Pancreas (tissue), 10 donors: ENCODE measurements at regions not wholly inside any gene's neighbourhood (a gene's known extent, or its start where the extent isn't known, plus 50 kb on each side); places are given as distances from the start of the nearest gene placed in this dataset.

ENCODE experiments used
- ATAC-seq, 4 donors: fragments of 200-7000 bp; cut with Tn5 transposase; one replicate each; pipeline versions ENCODE4 v1.8.0 to v1.9.1; 2020; ENCODE audit warnings: mild to moderate bottlenecking in 4 of 4, moderate library complexity in 4 of 4
- DNase-seq, 6 donors: peaks; one replicate each; pipeline ENCODE4 v3.0.0-alpha.2; 2020
- FAIRE-seq: peaks from 2 replicates; lab custom pipeline; 2012; peaks lifted over from hg19 to GRCh38; lab: Jason Lieb, UNC
- H3K27ac ChIP-seq, 4 donors: fragments of 200-600 bp; sonication (generic); 1 replicate in 3 of 4; 2 replicates in 1 of 4; pipeline versions ENCODE4 v1.5.0 to v1.8.0; 2020
- H3K27me3 ChIP-seq, 4 donors: fragments of 200-600 bp; one replicate each; pipeline ENCODE4 v1.8.0; 2021
- H3K36me3 ChIP-seq, 3 donors: fragments of 200-600 bp; sonication (generic) in 1 of 3; one replicate each; pipeline versions ENCODE4 v1.5.0 to v1.8.0; 2020 to 2021
- H3K4me1 ChIP-seq, 3 donors: fragments of 200-600 bp; one replicate each; pipeline ENCODE4 v1.8.0; 2021
- H3K4me3 ChIP-seq, 4 donors: fragments of 200-600 bp; sonication (generic) in 2 of 4; one replicate each; pipeline versions ENCODE4 v1.5.0 to v1.8.0; 2020 to 2021
- H3K9me3 ChIP-seq, 4 donors: fragments of 200-600 bp; one replicate each; pipeline ENCODE4 v1.8.0; 2021
- CTCF ChIP-seq, 4 donors: fragments of 200-600 bp; sonication (generic) in 3 of 4; IDR thresholded peaks; one replicate each; pipeline versions ENCODE4 v1.5.0 to v1.8.0; 2021; ENCODE audit warnings: antibody characterized with exemption in 4 of 4
- WGBS, 2 donors: extraction: QIAGEN DNeasy Blood & Tissue Kit; methylation state at CpG; one replicate each; pipeline ENCODE4 v1.1.7; 2013; 5-methylcytosine and 5-hydroxymethylcytosine counted together
- intact Hi-C, 3 donors: fragments of 100-400 bp; cut with DNase I; formaldehyde crosslinking; loops; one replicate each; pipeline versions ENCODE4 v1.11.1 to v1.14.2; 2022
- donor health status: healthy with polysubstance abuse.
- donor health status: DM: no; HTN: no; CAD: no; lungs with moderate emphysema.
- donor health status: DM: no; HTN: no; CAD: no.
- donor health status: control.
- donor health status: control.
- donor health status: Bipolar disorder and iron deficiency.
- donor health status: DM: yes; HTN: yes; CAD: no.
- donor health status: DM: no; HTN: no; CAD: no.
- donor health status: DM: no; HTN: no; CAD: no.
- donor health status: DM: yes; HTN: yes; CAD: no.

GRCh38 chr1:231094421-231094820 lies 54.4 kb upstream of the FAM89A start:
- Histone ChIP-seq H3K9me3 (no peaks in the 10 kb centered on the region), H3K36me3 (no peaks in the 10 kb centered on the region), H3K27me3 (no peaks in the 10 kb centered on the region), H3K4me1 (no peaks in the 10 kb centered on the region), H3K27ac (no peak overlapping the region), H3K4me3 (no peak overlapping the region)
- DNase-seq (no peak), FAIRE-seq (no peak), ATAC-seq (no peak)
- TF ChIP-seq CTCF (IDR thresholded peaks at IDR 0.05) = no peak
- intact Hi-C loops = loop anchor here in 1 of 3 donors (10.0 kb wide), 1 partner anchor 180 kb away; no protein-coding TSS in a partner anchor
- WGBS, 2 donors = 81 to 92% methylated on average over 3 of the region's 3 CpGs

GRCh38 chr1:231093156-231093922 lies 53.3 kb upstream of the FAM89A start:
- FAIRE-seq (no peak), ATAC-seq (peak in 2 of 4 donors; percentile 34 to 44), DNase-seq (no peak)
- no peak overlapping the region for H3K27ac ChIP-seq
- no peak for TF ChIP-seq CTCF (IDR thresholded peaks at IDR 0.05)
- 71 to 72% methylated on average over 13 of the region's 13 CpGs for WGBS, 2 donors
- H3K4me1 ChIP-seq = no peaks in the 10 kb centered on the region
- no peaks in the 10 kb centered on the region for H3K27me3 ChIP-seq
- no peaks in the 10 kb centered on the region for H3K36me3 ChIP-seq
- intact Hi-C loops = loop anchor here in 1 of 3 donors (10.0 kb wide), 1 partner anchor 179 kb away; no protein-coding TSS in a partner anchor
- no peak overlapping the region for H3K4me3 ChIP-seq
- no peaks in the 10 kb centered on the region for H3K9me3 ChIP-seq

GRCh38 chr1:231092380-231092779 lies 52.3 kb upstream of the FAM89A start:
- Histone ChIP-seq H3K36me3 (no peaks in the 10 kb centered on the region), H3K9me3 (no peaks in the 10 kb centered on the region), H3K4me3 (no peak overlapping the region), H3K27me3 (no peaks in the 10 kb centered on the region), H3K27ac (no peak overlapping the region), H3K4me1 (no peaks in the 10 kb centered on the region)
- WGBS, 2 donors = 68 to 83% methylated on average over 5 of the region's 5 CpGs
- intact Hi-C loops = loop anchor here in 1 of 3 donors (10.0 kb wide), 1 partner anchor 178 kb away; no protein-coding TSS in a partner anchor
- FAIRE-seq = no peak
- no peak for TF ChIP-seq CTCF (IDR thresholded peaks at IDR 0.05)
- no peak for ATAC-seq
- DNase-seq = no peak

- H3K27me3 ChIP-seq = no peaks in the 10 kb centered on the region
- no peak overlapping the region for H3K4me3 ChIP-seq
- no peaks in the 10 kb centered on the region for H3K36me3 ChIP-seq
- peak; percentile 24 to 55 (median 40) for TF ChIP-seq CTCF (IDR thresholded peaks at IDR 0.05)
- DNase-seq (peak in 5 of 6 donors; percentile 13 to 80 (median 54)), FAIRE-seq (no peak), ATAC-seq (peak; percentile 71 to 93 (median 82))
- 52 to 56% methylated on average over 13 of the region's 13 CpGs for WGBS, 2 donors
- intact Hi-C loops = loop anchor here in 1 of 3 donors (10.0 kb wide), 1 partner anchor 177 kb away; no protein-coding TSS in a partner anchor
- H3K4me1 ChIP-seq = no peaks in the 10 kb centered on the region
- no peaks in the 10 kb centered on the region for H3K9me3 ChIP-seq
- H3K27ac ChIP-seq = no peak overlapping the region
These were observed 51.8 kb upstream of the FAM89A start for GRCh38 chr1:231091831-231092301.

GRCh38 chr1:231091415-231091814 lies 51.4 kb upstream of the FAM89A start:
- TF ChIP-seq CTCF (IDR thresholded peaks at IDR 0.05) = no peak
- 71 to 72% methylated on average over 6 of the region's 6 CpGs for WGBS, 2 donors
- DNase-seq = no peak
- intact Hi-C loops = loop anchor here in 1 of 3 donors (10.0 kb wide), 1 partner anchor 177 kb away; no protein-coding TSS in a partner anchor
- Histone ChIP-seq H3K36me3 (no peaks in the 10 kb centered on the region), H3K27me3 (no peaks in the 10 kb centered on the region), H3K9me3 (no peaks in the 10 kb centered on the region), H3K4me3 (no peak overlapping the region), H3K4me1 (no peaks in the 10 kb centered on the region), H3K27ac (no peak overlapping the region)
- no peak for FAIRE-seq
- ATAC-seq = no peak
